GM21825 (cell line): ENCODE measurements at regions not wholly inside any gene's neighbourhood (a gene's known extent, or its start where the extent isn't known, plus 50 kb on each side); places are given as distances from the start of the nearest gene placed in this dataset.

ENCODE experiments used
- ATAC-seq: cut with Tn5 transposase; IDR thresholded peaks from one replicate; pipeline ENCODE4 v1.9.1; 2021; ENCODE audit warnings: mild to moderate bottlenecking, moderate library complexity; ENCODE audit not compliant: unreplicated experiment

DNA sequence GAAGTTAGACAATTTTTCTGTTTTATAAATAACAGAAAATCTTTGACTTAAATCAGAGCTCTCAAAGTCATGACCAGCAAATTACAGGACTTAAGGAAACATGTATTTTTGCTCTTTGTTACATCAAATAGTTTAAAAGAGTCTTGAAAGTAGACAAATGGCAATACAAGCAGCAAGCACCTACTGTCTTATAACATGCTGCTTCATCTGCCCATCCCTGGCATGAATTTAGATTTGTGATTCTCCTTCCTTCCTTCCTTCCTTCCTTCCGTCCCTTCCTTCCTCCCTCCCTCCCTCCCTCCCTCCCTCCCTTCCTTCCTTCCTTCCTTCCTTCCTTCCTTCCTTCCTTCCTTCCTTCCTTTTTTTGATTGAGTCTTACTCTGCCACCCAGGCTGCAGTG is 715.6 kb upstream of the FLRT2 start:
- no peak for ATAC-seq

DNA sequence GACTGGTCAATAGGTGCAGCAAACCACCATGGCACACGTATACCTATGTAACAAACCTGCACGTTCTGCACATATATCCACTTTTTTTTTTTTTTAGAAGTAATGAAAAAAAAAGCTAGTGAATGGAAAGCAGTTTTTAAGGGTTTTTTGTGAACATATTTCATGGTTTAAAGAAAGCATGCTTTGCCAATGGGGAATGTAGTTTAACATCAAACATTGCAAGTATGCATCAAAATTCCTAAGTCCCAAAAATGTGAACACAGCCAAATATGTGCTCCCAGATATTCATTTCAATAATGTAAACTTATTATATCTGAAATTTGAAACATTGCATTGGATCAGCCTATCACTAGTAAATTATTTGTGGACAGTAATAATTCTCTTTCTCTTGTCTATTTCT is 710.4 kb upstream of the FLRT2 start:
- no peak for ATAC-seq

DNA sequence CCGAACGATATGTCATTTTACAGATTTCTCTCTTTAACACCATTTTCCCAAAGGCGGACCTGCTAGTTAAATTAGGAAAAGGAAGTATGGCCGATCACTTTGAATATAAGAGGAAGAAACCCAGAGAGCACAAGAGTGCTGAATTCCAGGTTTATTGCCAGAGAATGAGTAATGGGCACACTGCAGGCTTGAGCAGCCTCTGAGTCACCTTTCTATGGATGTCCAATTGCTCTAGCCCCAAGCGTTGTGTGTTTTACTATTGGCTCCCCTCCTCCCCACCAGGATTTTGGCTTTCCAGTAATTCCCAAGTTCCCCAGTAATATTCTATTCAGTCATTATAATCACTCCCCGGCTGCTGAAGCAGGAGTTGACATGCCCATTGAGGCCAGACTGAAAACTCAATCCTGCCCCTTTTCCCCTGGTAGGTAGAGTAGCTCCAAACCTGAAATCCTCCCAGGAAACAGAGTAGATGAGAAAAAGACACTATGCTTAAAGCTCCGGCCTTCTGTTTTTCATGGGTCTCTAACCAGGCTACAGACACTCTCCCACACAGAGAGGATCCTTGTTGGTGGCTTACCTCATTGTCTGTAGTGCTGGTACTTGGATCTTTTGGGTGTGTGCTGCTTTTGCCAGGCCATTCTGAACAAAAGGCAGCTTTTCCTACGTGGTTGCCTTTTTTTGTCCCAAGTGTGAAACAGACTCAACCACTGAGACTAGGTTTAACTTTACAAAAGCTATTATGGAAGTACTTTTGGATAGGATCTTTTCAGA is 704.3 kb upstream of the FLRT2 start:
- no peak for ATAC-seq

DNA sequence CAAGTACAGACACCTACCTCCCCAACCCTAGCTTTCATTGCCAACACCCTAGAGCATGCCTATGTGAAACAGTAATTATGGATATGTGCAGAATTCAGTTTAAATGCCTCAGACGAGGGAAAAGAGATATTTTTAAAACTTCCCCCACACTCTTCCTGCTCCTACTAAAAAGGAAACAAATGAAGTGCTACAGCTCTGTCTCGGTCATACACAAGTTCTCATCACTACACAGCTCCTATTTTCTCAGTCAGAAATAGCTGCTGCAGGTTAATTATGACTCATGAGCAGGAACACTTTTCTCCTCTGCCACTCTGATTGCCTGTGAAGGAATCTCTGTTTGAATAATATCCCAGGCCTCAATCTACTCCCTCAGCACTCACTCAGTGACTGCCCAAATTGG is 703.6 kb upstream of the FLRT2 start:
- ATAC-seq = no peak

DNA sequence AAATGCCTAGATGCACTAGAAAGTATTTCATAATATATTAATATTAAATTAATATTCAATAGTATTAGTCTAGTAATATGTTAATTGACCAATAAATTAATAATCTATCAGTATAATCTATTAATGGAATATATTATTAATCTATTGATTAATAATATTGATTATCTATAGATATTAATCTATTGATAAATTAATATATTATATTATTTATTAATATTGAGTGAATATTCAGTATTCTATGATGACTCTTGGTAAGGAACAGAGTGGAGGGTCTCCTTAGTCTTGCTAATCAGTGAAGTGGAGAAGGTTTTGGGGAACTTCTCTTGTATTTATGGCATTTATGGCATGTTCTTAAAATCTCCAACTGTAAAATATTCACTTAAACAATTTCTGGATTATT is 679.3 kb upstream of the FLRT2 start:
- no peak for ATAC-seq

DNA sequence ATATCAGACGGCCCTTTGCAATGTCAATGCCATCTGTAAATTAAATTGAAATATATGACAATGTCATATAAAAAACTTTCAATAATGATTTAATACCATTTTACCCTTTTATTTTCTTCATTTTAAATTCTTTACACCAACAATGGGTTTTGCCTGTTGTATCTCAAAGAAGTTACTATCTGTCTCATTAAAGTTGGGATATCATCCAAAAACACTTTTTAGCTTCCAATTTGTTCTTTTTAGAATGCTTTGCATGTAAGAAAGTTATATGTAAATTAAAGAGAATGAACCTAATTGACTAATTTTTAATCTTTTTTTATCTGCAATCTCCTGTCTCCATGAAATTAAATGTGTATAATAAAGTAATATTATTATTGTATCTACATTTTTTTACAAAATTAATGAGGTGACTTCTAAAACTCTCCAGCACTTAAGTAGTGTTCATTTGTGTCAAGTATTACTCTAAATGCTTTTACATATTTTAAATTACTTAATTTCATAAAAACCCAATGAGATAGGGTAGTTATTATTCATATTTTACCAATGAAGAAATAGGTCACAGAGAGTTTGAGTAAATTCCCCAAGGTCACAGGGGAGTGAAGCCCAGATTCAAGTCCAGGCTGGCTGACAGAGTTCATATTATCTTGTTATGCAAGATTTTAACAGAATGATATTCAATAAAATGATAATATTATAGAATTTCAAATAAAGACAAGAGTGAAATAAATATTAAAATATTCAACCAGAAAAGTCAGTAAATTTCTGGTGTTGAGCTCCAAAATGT is 673.0 kb upstream of the FLRT2 start:
- no peak for ATAC-seq

DNA sequence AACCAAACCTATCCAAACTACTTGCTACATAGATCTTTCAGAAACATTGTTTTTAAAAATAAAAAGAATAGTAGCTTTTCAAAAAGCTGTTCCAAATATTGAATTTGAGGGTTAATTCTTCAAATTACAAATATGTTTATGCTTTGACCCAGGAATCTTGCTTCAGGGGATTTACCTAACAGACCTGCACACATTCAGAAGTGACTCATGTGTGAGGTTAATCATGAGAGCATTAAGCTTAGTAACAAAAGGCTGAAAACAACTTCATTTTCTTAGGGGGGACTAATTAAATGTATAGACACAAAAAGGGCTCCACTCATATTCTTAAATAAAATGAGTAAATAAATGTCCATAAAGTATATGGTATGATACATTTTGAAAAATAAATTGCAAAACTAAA is 672.4 kb upstream of the FLRT2 start:
- no peak for ATAC-seq

DNA sequence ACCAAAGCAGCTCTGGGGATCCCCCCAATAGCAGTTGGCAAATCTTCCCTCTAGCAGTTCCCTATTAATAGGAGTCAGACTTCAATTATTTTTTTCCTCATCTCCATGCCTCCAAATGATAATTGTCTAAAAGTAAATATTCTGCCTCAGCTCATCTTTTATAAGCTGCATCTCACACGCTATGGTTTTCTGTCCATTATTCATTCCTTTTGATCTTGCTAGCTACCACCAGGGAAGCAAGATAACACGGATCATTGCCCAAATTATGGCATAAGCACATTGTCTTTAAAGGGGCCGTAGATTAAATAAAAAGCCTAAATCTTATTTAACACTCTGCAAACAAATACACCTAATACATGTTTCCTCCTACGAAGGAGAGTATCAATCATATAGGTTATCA is 670.8 kb upstream of the FLRT2 start:
- no peak for ATAC-seq

DNA sequence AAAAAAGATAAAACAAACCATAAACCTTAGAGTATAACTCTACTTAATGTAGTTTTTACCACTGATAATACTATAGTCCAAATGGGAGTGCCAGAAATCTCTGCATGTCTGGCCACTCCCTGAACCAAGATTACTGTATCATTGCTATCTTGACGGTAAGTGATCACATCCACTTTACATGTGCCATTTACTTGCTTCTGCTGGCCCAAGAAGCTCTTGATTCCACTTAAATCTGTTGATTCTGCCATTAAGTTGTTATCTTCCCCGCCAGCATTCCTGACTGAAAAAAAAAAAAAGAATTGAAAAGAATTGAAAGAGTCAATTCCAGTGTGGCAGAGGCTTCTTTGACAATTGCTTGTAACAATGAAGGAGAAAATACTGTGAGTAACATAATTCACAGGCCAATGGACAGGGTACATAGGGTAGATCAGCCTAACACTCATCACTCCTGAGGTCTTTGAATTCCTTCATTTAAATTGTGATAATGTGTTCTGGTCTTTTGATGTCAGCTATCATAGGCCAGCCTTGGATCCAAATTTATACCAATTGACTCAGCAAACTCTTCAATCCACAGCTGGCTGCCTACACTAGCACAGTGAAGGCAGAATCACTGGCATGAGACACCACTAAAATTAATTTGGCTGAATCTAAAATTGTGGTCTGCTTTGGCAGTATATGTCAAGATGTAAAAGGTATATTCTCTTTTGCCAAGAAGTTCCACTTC is 665.2 kb upstream of the FLRT2 start:
- no peak for ATAC-seq

DNA sequence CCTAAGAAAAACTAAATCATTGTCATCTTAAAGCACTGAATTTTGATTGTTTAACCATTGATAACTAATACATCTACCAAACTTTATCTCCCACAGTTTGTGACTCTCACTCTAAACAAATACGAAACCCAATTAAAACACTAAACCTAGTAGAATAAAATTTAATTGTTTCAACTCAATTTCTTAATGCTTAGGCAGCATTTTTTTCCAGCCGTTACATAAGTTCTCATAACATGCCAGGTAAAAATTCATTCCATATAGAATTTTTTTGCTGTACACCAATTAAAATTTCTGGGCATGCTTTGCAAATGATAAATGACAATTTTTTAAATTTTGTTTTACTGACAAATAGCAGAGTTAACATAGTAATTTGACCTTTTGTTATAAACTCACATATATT is 658.2 kb upstream of the FLRT2 start:
- no peak for ATAC-seq

DNA sequence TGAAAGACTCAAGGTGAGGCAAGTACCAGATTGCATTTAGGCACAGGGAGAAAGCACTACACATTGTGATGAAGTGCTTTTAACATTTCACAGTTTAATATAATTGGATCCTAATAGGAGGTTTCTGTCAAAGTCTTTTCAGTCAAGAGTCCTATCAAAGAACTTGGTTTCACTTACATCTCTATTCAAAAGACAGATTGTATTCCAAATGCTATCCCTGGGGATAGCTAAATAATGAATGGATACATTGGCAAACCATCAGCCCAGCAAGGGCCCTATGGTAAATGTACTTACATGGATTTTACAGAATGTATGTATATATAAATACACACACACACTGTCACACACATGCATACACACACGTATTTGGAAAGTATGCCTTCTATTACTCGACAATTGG is 655.5 kb upstream of the FLRT2 start:
- no peak for ATAC-seq

DNA sequence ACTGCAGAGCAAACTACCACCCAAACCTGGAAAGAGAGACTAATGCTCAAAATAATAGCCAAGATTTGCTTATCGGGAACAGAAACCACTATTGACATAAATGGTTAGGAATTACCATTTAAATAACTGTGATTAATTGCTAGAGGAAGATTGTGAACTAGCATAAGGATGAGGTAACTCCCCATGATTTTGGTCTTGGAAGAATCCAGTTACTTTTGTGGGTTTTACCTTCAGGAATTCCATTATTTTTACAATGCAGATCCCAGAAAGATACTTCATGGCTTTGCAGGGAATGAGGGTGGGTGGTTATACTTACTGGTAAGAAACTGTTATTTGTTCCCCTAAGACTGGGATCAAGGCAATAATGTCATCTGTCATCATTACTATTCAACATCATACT is 652.9 kb upstream of the FLRT2 start:
- no peak for ATAC-seq

DNA sequence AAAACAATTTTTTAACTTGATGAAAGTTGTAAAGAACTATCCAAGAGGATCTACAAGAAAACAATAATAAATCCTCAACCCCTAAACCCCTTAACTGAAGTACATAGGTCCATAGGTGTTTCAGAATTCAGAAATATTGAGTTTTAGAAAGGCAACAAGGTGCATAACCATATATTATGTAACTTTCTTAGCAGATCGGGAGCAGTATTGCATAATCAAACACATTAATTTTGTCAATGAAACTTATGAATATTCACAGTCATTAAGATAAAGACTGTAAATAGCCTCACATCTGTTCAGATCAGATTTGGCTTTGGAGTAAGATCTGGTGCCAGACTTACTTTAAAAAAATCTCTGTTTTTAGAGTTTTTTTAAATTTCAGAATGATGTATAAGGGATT is 647.1 kb upstream of the FLRT2 start:
- ATAC-seq = no peak

DNA sequence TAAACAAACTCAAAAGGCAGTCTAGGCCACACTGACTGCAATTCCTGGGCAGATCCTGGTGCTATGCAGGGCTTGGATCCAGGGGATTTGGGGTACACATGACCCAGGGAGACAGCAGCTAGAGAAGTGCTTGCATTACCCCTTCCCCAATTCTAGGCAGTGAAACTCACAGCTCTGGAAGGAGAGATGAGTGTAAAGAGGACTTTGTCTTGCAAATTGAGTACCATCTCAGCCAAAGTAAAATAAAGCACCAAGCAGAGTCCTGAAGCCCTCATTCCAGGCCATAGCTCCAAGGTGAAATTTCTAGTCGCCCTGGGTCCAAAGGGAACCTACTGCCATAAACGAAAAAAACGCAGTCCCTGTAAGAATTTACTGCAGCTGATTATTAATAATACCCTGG is 644.9 kb upstream of the FLRT2 start:
- ATAC-seq = no peak

DNA sequence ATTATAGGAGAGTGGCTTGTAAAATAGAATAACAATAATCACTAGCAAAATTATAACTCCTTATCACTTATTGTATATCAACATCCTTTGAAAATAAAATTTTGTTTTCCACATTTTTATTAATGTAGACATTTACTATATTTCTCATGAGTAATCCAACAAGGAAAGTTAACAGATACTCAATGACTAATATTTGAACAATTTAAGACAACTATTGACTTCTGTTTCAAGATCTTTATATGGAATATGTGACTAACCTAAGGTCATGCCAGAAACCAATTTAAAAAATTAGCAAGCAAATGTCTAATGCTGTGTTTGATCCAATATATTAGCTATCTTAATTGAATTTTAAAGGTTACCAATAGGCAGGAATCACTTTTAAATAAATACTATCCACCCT is 638.5 kb upstream of the FLRT2 start:
- ATAC-seq = no peak

DNA sequence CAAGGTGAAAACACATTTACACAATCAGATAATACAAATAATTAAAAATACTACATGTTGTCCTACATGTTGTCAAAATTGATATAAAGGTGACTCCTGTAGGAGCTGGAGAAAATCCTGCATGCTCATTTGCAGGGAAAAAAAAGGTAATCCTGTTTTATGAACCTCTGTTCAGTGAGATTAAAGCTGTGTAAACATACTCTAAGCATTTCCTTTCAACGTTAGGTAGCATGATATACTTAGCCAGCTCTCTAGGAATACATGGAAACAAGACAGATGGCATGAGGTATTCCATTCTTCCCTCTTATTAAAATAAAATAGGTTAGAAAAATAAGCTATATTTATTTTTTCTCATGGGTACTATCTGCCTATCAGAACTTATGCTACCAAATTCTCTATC is 635.7 kb upstream of the FLRT2 start:
- ATAC-seq = no peak

DNA sequence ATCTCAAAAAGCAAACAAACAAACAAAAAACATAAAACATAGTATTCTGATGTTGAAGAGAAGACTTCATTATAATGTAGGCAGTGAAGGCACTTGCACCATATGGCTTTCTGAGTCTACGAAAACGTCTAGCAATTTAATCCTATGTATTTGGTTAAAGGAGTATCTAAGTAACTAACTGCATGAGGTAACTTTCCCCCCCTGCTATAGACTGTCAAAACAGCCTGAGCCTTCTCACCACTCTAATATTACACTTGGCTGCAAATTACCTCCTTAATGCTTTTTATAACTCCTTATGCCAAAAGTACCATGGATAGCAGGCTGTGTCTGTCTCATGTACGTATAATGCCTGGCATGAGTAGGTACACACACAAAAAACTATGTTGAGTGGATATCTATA is 607.6 kb upstream of the FLRT2 start:
- ATAC-seq = no peak

DNA sequence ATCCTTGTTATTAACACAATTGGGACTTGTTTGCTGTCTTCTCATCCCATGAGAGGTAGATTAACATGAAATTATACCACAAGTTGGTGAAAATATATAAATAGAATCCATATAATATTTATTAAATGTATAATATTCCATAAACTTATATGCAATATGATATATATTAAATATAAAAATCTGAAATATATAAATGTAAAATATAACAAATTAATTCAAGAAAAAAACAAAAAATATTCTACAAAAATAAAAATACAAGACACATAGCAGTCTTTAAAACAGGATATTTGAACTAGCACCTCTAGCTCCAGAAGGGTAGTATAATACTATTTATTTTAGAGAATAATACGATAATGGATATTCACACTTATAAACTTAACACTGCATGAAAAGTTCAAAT is 603.3 kb upstream of the FLRT2 start:
- no peak for ATAC-seq

DNA sequence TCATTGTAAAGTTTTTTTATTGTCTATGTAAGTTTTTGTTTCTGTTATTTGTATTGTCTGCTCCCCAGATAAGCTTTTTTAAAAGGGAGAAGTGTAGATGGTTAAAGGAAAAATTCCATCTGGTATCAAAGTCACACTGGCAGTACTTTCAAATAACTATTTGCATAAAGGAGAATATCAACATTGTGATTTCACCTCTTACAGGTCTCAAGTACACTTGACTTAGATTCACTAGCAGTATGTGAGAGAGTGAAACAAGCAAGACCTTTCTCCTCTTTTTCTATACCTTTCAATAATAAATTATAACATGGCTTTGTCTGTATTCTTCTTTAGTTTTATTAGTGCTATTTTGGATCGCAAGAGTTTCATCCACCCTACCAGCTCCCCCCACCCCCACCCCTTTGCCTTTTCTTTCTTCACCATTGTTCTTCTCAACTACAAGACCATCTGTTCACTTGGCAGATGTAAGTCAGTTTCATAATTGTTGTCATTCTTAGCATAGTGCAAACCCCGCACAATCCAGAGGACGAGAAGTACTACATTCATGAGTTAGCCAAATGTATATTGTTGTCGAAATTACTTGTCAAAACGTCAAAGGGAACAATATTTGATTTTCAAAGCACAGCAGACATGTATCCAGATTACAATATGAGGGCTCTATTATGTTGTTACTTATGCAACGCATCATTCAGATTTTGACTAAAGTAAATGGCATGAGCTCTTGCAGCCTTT is 602.7 kb upstream of the FLRT2 start:
- no peak for ATAC-seq

DNA sequence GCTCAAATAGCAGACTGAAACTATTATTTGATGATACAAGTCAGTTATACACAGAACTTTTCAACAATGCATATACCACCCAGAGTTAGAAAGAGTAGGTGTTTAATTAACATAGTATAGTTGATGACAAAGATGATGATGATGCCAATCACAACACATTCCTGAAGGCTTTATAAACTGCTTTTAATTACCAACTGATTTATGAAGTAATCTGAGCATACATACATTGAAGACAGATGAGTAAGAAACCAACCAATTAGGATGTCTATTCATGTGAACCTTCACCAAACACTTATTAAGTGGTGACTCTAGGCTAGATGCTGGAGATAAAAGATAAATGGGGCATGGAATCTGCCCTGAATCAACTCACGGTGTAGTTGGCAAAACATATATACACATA is 600.9 kb upstream of the FLRT2 start:
- ATAC-seq = no peak

DNA sequence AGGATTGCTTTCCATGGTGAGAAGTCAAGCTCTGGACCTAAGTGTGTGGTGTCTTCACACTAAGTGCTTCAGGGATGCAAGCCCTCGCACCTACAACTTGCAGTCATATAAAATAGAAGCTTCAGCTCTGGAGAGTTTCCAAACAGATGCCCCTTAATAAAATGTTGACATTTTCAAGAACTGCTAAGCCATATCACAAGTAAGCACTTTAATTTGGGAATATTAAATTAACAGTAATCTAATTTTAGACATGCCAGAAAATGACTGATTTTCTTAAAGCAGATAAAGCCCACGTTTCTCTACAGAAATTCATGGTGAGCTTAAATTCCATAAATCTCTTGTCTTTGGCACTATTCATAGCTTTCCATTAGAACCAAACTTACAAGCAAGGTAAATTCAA is 600.1 kb upstream of the FLRT2 start:
- no peak for ATAC-seq
